ENCODE measurements at regions not wholly inside any gene's neighbourhood (a gene's known extent, or its start where the extent isn't known, plus 50 kb on each side); places are given as distances from the start of the nearest gene placed in this dataset.
A peak's percentile ranks its signal among the peaks of the same experiment; 100 is the strongest.

GRCh38 chr1:22203335-22203734 lies 60.4 kb upstream of the WNT4 start:
- Histone ChIP-seq H3K36me3 (ENCODE audit: control insufficient read depth in 1 of 2, insufficient read depth in 2 of 2, low read depth in 1 of 2, low read length in 2 of 2) (no peaks in the 10 kb centered on the region), H3K23ac (ENCODE audit: low read length in 2 of 2) (no peak overlapping the region), H3K4me1 (ENCODE audit: control insufficient read depth, insufficient read depth, low read depth, low read length) (no peaks in the 10 kb centered on the region), H2BK120ac (ENCODE audit: low read depth, low read length) (no peak overlapping the region), H3K4me3 (ENCODE audit: insufficient read depth in 1 of 2, low read depth in 1 of 2, low read length in 2 of 2) (no peak overlapping the region), H2BK15ac (ENCODE audit: low read depth, poor library complexity, severe bottlenecking) (no peak overlapping the region), H3K4me2 (ENCODE audit: low read length, poor library complexity, severe bottlenecking) (no peak overlapping the region), H3K79me1 (replicated peaks; ENCODE audit: low read length, poor library complexity, severe bottlenecking) (no peaks in the 10 kb centered on the region), H3K14ac (ENCODE audit: low read length in 2 of 2) (no peak overlapping the region), H3K4ac (ENCODE audit: low read depth in 1 of 2, low read length in 2 of 2) (no peak overlapping the region), H3K27me3 (ENCODE audit: control insufficient read depth in 1 of 2, insufficient read depth in 1 of 2, low read length in 2 of 2) (peaks cover 53 to 78% of the 10 kb centered on the region in 2 experiments), H3K18ac (ENCODE audit: low read depth in 1 of 2, low read length in 2 of 2) (no peak overlapping the region), H2AFZ (ENCODE audit: low read depth, low read length) (no peak overlapping the region), H2BK12ac (ENCODE audit: low read length in 2 of 2) (no peak overlapping the region), H3K9me3 (ENCODE audit: control insufficient read depth, low read length) (no peaks in the 10 kb centered on the region), H4K91ac (ENCODE audit: low read length) (no peak overlapping the region), H3K9ac (ENCODE audit: low read length) (no peak overlapping the region), H2AK5ac (ENCODE audit: low read length, severe bottlenecking) (no peak overlapping the region), H2BK5ac (ENCODE audit: low read depth, low read length, poor library complexity, severe bottlenecking) (no peak overlapping the region), H4K8ac (ENCODE audit: low read length) (no peak overlapping the region), H3K27ac (ENCODE audit: low read length, poor library complexity, severe bottlenecking) (no peak overlapping the region)
- no peak for DNase-seq
- 75% methylated on average over 1 of the region's 1 CpG for WGBS

DNA sequence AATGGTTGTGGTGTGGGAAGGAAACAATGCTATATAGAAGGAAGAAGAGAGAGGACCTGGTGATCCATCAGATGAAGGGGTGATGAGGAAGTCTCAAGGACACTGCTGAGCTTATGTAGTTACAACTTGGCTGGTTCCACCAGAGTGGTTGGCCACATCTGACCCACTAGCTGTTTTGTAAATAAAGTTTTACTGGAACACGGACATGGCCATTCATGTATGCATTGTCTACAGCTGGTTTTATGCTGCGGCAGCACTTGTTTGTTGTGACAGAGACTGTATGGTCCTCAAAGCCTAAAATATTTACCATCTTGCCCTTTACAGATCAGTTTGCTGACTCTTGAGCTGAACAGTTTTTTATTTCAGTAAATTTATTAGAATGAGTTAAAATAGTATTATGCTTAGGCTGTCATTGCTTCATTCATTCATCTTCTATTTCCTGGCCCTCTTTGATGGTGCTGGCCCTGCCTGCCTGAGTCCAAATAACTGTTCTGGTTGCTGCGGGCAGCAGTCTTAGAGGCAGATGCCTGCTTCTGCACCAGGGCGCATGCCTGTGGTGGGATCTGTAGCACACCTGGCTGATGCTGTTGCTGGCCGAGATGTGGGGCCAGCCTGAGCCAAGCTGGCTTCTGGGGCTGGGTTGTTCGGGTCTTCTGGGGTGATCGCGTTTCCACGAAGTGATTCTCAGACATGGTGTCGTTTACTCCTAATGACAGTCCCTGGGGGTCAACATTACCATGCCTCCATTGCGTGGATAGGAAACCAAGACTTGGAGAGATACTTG lies 61.4 kb upstream of the WNT4 start:
- Histone ChIP-seq H3K23ac (ENCODE audit: low read length in 2 of 2) (no peak overlapping the region), H2AK5ac (ENCODE audit: low read length, severe bottlenecking) (no peak overlapping the region)

DNA sequence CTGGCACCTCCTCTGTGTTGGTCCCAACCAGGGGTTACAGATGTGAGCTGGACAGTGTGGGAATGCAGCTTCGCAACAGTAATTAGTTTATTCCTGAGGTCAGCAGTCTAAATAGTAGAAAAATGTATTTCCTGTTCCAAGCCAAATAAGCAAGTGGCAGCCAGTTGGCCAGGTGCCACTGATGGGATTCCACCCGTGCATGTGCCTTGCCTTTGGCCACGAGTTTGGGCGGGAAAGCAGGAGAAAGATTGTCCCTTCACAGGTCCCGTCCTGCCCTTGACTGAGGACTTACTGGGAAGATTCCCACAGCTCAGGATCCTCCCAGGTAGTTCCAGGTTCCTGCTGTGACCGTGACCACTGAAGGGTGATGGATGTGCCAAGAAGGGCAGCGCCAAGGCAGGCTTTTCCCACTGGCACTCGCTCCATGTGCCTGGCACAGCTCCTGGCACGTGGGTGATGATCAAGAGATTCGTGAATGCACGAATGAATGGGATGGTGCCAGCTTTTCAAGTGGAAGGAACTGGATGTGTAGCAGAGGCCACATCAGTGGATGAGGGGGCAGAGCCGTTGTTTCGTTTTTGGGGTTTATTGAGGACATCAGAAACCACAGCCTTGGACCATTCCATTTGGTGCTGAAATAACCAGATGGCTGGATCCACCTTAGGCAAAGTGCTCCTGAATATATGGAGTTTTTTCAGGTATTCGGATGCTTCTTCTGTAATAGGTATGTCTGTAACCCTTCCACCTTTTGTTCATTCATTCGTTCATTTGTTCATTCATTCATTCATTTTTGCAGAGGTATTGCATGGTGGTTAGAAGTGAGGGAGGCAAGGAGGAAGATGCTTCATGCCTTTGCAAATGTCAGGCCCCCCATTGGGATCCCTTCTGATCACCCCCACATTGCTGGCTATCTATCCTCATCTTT lies 62.4 kb upstream of the WNT4 start:
- Histone ChIP-seq H4K91ac (ENCODE audit: low read length) (no peak overlapping the region), H4K8ac (ENCODE audit: low read length) (no peak overlapping the region), H3K79me1 (replicated peaks; ENCODE audit: low read length, poor library complexity, severe bottlenecking) (no peaks in the 10 kb centered on the region), H2AK5ac (ENCODE audit: low read length, severe bottlenecking) (no peak overlapping the region), H2AFZ (ENCODE audit: low read depth, low read length) (no peak overlapping the region), H2BK120ac (ENCODE audit: low read depth, low read length) (no peak overlapping the region), H2BK12ac (ENCODE audit: low read length in 2 of 2) (no peak overlapping the region), H3K9me3 (ENCODE audit: control insufficient read depth, low read length) (no peaks in the 10 kb centered on the region), H3K27me3 (ENCODE audit: control insufficient read depth in 1 of 2, insufficient read depth in 1 of 2, low read length in 2 of 2) (peaks cover 69 to 84% of the 10 kb centered on the region in 2 experiments), H3K18ac (ENCODE audit: low read depth in 1 of 2, low read length in 2 of 2) (no peak overlapping the region), H3K4me1 (ENCODE audit: control insufficient read depth, insufficient read depth, low read depth, low read length) (no peaks in the 10 kb centered on the region), H3K23ac (ENCODE audit: low read length in 2 of 2) (no peak overlapping the region), H3K4me2 (ENCODE audit: low read length, poor library complexity, severe bottlenecking) (no peak overlapping the region), H3K27ac (ENCODE audit: low read length, poor library complexity, severe bottlenecking) (no peak overlapping the region), H3K4ac (ENCODE audit: low read depth in 1 of 2, low read length in 2 of 2) (no peak overlapping the region), H3K36me3 (ENCODE audit: control insufficient read depth in 1 of 2, insufficient read depth in 2 of 2, low read depth in 1 of 2, low read length in 2 of 2) (no peaks in the 10 kb centered on the region), H2BK15ac (ENCODE audit: low read depth, poor library complexity, severe bottlenecking) (no peak overlapping the region), H3K9ac (ENCODE audit: low read length) (no peak overlapping the region), H3K4me3 (ENCODE audit: insufficient read depth in 1 of 2, low read depth in 1 of 2, low read length in 2 of 2) (no peak overlapping the region), H3K14ac (ENCODE audit: low read length in 2 of 2) (no peak overlapping the region), H2BK5ac (ENCODE audit: low read depth, low read length, poor library complexity, severe bottlenecking) (no peak overlapping the region)
- WGBS, result 77% methylated on average over 14 of the region's 15 CpGs
- DNase-seq, result no peak

More for the DNA sequence above, 61.4 kb upstream of the WNT4 start:
- no peak overlapping the region for H2BK12ac ChIP-seq (ENCODE audit: low read length in 2 of 2)
- H3K9ac ChIP-seq (ENCODE audit: low read length), result no peak overlapping the region
- H3K79me1 ChIP-seq (replicated peaks; ENCODE audit: low read length, poor library complexity, severe bottlenecking), result no peaks in the 10 kb centered on the region
- no peak overlapping the region for H3K4me2 ChIP-seq (ENCODE audit: low read length, poor library complexity, severe bottlenecking)
- no peaks in the 10 kb centered on the region for H3K36me3 ChIP-seq (ENCODE audit: control insufficient read depth in 1 of 2, insufficient read depth in 2 of 2, low read depth in 1 of 2, low read length in 2 of 2)
- no peaks in the 10 kb centered on the region for H3K4me1 ChIP-seq (ENCODE audit: control insufficient read depth, insufficient read depth, low read depth, low read length)
- no peak overlapping the region for H2BK5ac ChIP-seq (ENCODE audit: low read depth, low read length, poor library complexity, severe bottlenecking)
- no peaks in the 10 kb centered on the region for H3K9me3 ChIP-seq (ENCODE audit: control insufficient read depth, low read length)
- no peak overlapping the region for H4K8ac ChIP-seq (ENCODE audit: low read length)
- no peak overlapping the region for H4K91ac ChIP-seq (ENCODE audit: low read length)
- H3K27me3 ChIP-seq (ENCODE audit: control insufficient read depth in 1 of 2, insufficient read depth in 1 of 2, low read length in 2 of 2), result peaks cover 59 to 82% of the 10 kb centered on the region in 2 experiments
- H3K4me3 ChIP-seq (ENCODE audit: insufficient read depth in 1 of 2, low read depth in 1 of 2, low read length in 2 of 2), result no peak overlapping the region
- no peak overlapping the region for H3K14ac ChIP-seq (ENCODE audit: low read length in 2 of 2)
- no peak overlapping the region for H2BK120ac ChIP-seq (ENCODE audit: low read depth, low read length)
- H3K4ac ChIP-seq (ENCODE audit: low read depth in 1 of 2, low read length in 2 of 2), result no peak overlapping the region
- 86% methylated on average over 11 of the region's 11 CpGs for WGBS
- no peak overlapping the region for H2BK15ac ChIP-seq (ENCODE audit: low read depth, poor library complexity, severe bottlenecking)
- DNase-seq, result no peak
- H3K27ac ChIP-seq (ENCODE audit: low read length, poor library complexity, severe bottlenecking), result no peak overlapping the region
- H2AFZ ChIP-seq (ENCODE audit: low read depth, low read length), result no peak overlapping the region
- no peak overlapping the region for H3K18ac ChIP-seq (ENCODE audit: low read depth in 1 of 2, low read length in 2 of 2)

- H3K27me3 ChIP-seq (ENCODE audit: control insufficient read depth in 1 of 2, insufficient read depth in 1 of 2, low read length in 2 of 2), result peaks cover 80 to 94% of the 10 kb centered on the region in 2 experiments
- no peak overlapping the region for H3K4me2 ChIP-seq (ENCODE audit: low read length, poor library complexity, severe bottlenecking)
- no peaks in the 10 kb centered on the region for H3K79me1 ChIP-seq (replicated peaks; ENCODE audit: low read length, poor library complexity, severe bottlenecking)
- H2BK12ac ChIP-seq (ENCODE audit: low read length in 2 of 2), result no peak overlapping the region
- no peak overlapping the region for H3K4ac ChIP-seq (ENCODE audit: low read depth in 1 of 2, low read length in 2 of 2)
- no peak overlapping the region for H3K23ac ChIP-seq (ENCODE audit: low read length in 2 of 2)
- H2BK5ac ChIP-seq (ENCODE audit: low read depth, low read length, poor library complexity, severe bottlenecking), result no peak overlapping the region
- H3K4me3 ChIP-seq (ENCODE audit: insufficient read depth in 1 of 2, low read depth in 1 of 2, low read length in 2 of 2), result no peak overlapping the region
- no peak overlapping the region for H2AK5ac ChIP-seq (ENCODE audit: low read length, severe bottlenecking)
- no peak overlapping the region for H2BK15ac ChIP-seq (ENCODE audit: low read depth, poor library complexity, severe bottlenecking)
- no peaks in the 10 kb centered on the region for H3K9me3 ChIP-seq (ENCODE audit: control insufficient read depth, low read length)
- H2AFZ ChIP-seq (ENCODE audit: low read depth, low read length), result no peak overlapping the region
- no peak overlapping the region for H3K9ac ChIP-seq (ENCODE audit: low read length)
- no peaks in the 10 kb centered on the region for H3K4me1 ChIP-seq (ENCODE audit: control insufficient read depth, insufficient read depth, low read depth, low read length)
- no peak overlapping the region for H4K91ac ChIP-seq (ENCODE audit: low read length)
- H3K27ac ChIP-seq (ENCODE audit: low read length, poor library complexity, severe bottlenecking), result no peak overlapping the region
- no peak overlapping the region for H2BK120ac ChIP-seq (ENCODE audit: low read depth, low read length)
- H3K18ac ChIP-seq (ENCODE audit: low read depth in 1 of 2, low read length in 2 of 2), result no peak overlapping the region
- no peak for DNase-seq
- no peak overlapping the region for H4K8ac ChIP-seq (ENCODE audit: low read length)
- no peaks in the 10 kb centered on the region for H3K36me3 ChIP-seq (ENCODE audit: control insufficient read depth in 1 of 2, insufficient read depth in 2 of 2, low read depth in 1 of 2, low read length in 2 of 2)
- WGBS, result 73% methylated on average over 6 of the region's 6 CpGs
- peak overlapping the region in 1 of 2 experiments; percentile 45 for H3K14ac ChIP-seq (ENCODE audit: low read length in 2 of 2)
Observed at GRCh38 chr1:22206551-22207125, 63.7 kb upstream of the WNT4 start.

Measured in mesenchymal stem cell (in vitro differentiated cells and primary cell).